HEK293 (cell line): ENCODE measurements at regions not wholly inside any gene's neighbourhood (a gene's known extent, or its start where the extent isn't known, plus 50 kb on each side); places are given as distances from the start of the nearest gene placed in this dataset.

Experiments used
- BCL11B ChIP-seq: fragments of 450-650 bp; formaldehyde crosslinking; IDR thresholded peaks from 2 replicates; pipeline ENCODE4 v1.5.1; 2016; ENCODE audit warnings: low read depth, missing biosample characterization, missing genetic modification characterization
- ZNF433 ChIP-seq: fragments of 450-650 bp; formaldehyde crosslinking; IDR thresholded peaks from 2 replicates; pipeline ENCODE4 v1.5.1; 2016; ENCODE audit warnings: missing biosample characterization, missing genetic modification characterization, low read depth

- TF ChIP-seq ZNF433 (tag by site-specific recombination) = no peak
- TF ChIP-seq BCL11B (tag by site-specific recombination) = no peak
Observed at GRCh38 chrX:94977986-94978385, 1304.0 kb downstream of the FAM133A start (continued).
